ENCODE measurements at regions not wholly inside any gene's neighbourhood (a gene's known extent, or its start where the extent isn't known, plus 50 kb on each side); places are given as distances from the start of the nearest gene placed in this dataset.

GRCh38 chr5:50962934-50963872 lies 296.8 kb downstream of the PARP8 start:
- Histone ChIP-seq H3K27ac (ENCODE audit: insufficient read length, low read depth, low read length) (no peak overlapping the region), H3K23ac (ENCODE audit: insufficient read length, low read depth, low read length) (no peak overlapping the region), H2BK120ac (ENCODE audit: low read depth, low read length, poor library complexity, severe bottlenecking) (no peak overlapping the region), H3K27me3 (ENCODE audit: insufficient read depth, low read length) (peaks cover 45% of the 10 kb centered on the region), H3K14ac (ENCODE audit: insufficient read depth, low read length) (no peak overlapping the region), H3T11ph (ENCODE audit: low read length) (no peak overlapping the region), H3K56ac (ENCODE audit: insufficient read length, low read depth, low read length) (no peak overlapping the region), H3K79me2 (ENCODE audit: insufficient read depth, low read length) (no peaks in the 10 kb centered on the region), H2AK5ac (ENCODE audit: insufficient read length, low read length) (no peak overlapping the region), H2BK15ac (ENCODE audit: low read depth, low read length) (no peak overlapping the region), H2BK12ac (ENCODE audit: insufficient read length, low read depth, low read length) (no peak overlapping the region), H2AFZ (ENCODE audit: low read length) (no peak overlapping the region), H2BK5ac (ENCODE audit: insufficient read length, low read length) (no peak overlapping the region), H3K9ac (ENCODE audit: extremely low read depth, insufficient read length, low read length) (no peak overlapping the region), H3K79me1 (ENCODE audit: insufficient read depth, low read depth, low read length, poor library complexity, severe bottlenecking) (no peaks in the 10 kb centered on the region), H4K91ac (ENCODE audit: insufficient read length, low read depth, low read length) (no peak overlapping the region), H3K4ac (ENCODE audit: low read depth, low read length) (no peak overlapping the region), H2BK20ac (ENCODE audit: low read depth, low read length, poor library complexity, severe bottlenecking) (no peak overlapping the region), H4K8ac (replicated peaks; ENCODE audit: insufficient read length, low read depth, low read length) (no peak overlapping the region), H3K9me3 (ENCODE audit: control insufficient read depth, low read depth, low read length) (no peaks in the 10 kb centered on the region), H3K4me2 (ENCODE audit: insufficient read depth, insufficient read length, low read length) (peak overlapping the region; percentile 67), H4K20me1 (ENCODE audit: control insufficient read depth, insufficient read depth, insufficient read length) (no peaks in the 10 kb centered on the region), H4K5ac (ENCODE audit: insufficient read length, low read depth, low read length) (no peak overlapping the region), H3K18ac (ENCODE audit: insufficient read length, low read depth, low read length) (no peak overlapping the region), H3K23me2 (ENCODE audit: insufficient read length, low read depth, low read length, poor library complexity, severe bottlenecking) (peaks cover 19% of the 10 kb centered on the region), H3K4me1 (ENCODE audit: insufficient read depth, low read length) (peaks cover 3% of the 10 kb centered on the region; the same call in 1 of the 2 replicates)
- peak; percentile 96 for TF ChIP-seq CTCF (conservative IDR thresholded peaks at IDR 0.05)
- peak; percentile 82 for DNase-seq
- peaks cover 0 to 2% of the 10 kb centered on the region in 2 experiments; a peak in 1 of 5 replicates for H3K9me3 Mint-ChIP-seq
- peaks cover 28 to 41% of the 10 kb centered on the region in 2 experiments for H3K4me1 Mint-ChIP-seq
- no peak overlapping the region; a peak in 1 of 7 replicates for H3K27ac Mint-ChIP-seq
- no peaks in the 10 kb centered on the region for H3K36me3 Mint-ChIP-seq (ENCODE audit: insufficient read depth in 1 of 3, low read depth in 3 of 3)
- peaks cover 73% of the 10 kb centered on the region for H3K27me3 Mint-ChIP-seq (ENCODE audit: low read depth)
- peak overlapping the region; percentile 65 to 89 for H3K4me3 Mint-ChIP-seq
- WGBS (ENCODE audit: extremely low coverage, insufficient read length, low lambda C conversion rate), result no CpG with 5 or more reads among the region's 44 CpGs
